DOHH2 (cell line): ENCODE measurements at regions not wholly inside any gene's neighbourhood (a gene's known extent, or its start where the extent isn't known, plus 50 kb on each side); places are given as distances from the start of the nearest gene placed in this dataset.

Experiments
- H3F3A ChIP-seq: fragments of 200-600 bp; sonication (generic), shearing (Covaris generic); 2 replicates; pipeline ENCODE4 v1.6.0; 2016; ENCODE audit warnings: antibody characterized with exemption, mild to moderate bottlenecking; ENCODE audit not compliant: control insufficient read depth, insufficient read depth
- H3K27ac ChIP-seq: fragments of 200-600 bp; sonication (generic); 2 replicates; pipeline ENCODE4 v1.5.1; 2014; ENCODE audit warnings: low read depth, mild to moderate bottlenecking, low read length, moderate library complexity
- H3K27me3 ChIP-seq: fragments of 200-600 bp; sonication (generic); 2 replicates; pipeline ENCODE4 v1.6.1; 2014; ENCODE audit warnings: mild to moderate bottlenecking, low read length, mixed read lengths; ENCODE audit not compliant: control insufficient read depth
- H3K36me3 ChIP-seq: fragments of 200-600 bp; sonication (generic); 2 replicates; pipeline ENCODE4 v1.6.1; 2014; ENCODE audit warnings: mild to moderate bottlenecking, low read length, moderate library complexity, mixed read lengths; ENCODE audit not compliant: control insufficient read depth
- H3K4me1 ChIP-seq: fragments of 200-600 bp; sonication (generic); 2 replicates; pipeline ENCODE4 v1.6.1; 2014; ENCODE audit warnings: mild to moderate bottlenecking, low read length, mixed read lengths; ENCODE audit not compliant: control insufficient read depth
- H3K4me2 ChIP-seq: fragments of 200-600 bp; sonication (generic); 2 replicates; pipeline ENCODE4 v1.6.0; 2014; ENCODE audit warnings: mild to moderate bottlenecking, low read length, moderate library complexity
- H3K4me3 ChIP-seq: fragments of 200-600 bp; sonication (generic); 2 replicates; pipeline ENCODE4 v1.5.1; 2014; ENCODE audit warnings: mild to moderate bottlenecking, low read length, mixed read lengths
- H3K79me2 ChIP-seq: fragments of 200-600 bp; sonication (generic); 2 replicates; pipeline ENCODE4 v1.6.1; 2014; ENCODE audit warnings: mild to moderate bottlenecking, low read length, mixed read lengths; ENCODE audit not compliant: control insufficient read depth
- H3K9me2 ChIP-seq: fragments of 200-600 bp; sonication (generic); replicated peaks from 2 replicates; pipeline ENCODE4 v1.6.1; 2014; ENCODE audit warnings: mild to moderate bottlenecking, low read length, mixed read lengths; ENCODE audit not compliant: control insufficient read depth
- H3K9me3 ChIP-seq: fragments of 200-600 bp; sonication (generic); 2 replicates; pipeline ENCODE4 v1.6.1; 2014; ENCODE audit warnings: antibody characterized with exemption, low read length, mixed read lengths; ENCODE audit not compliant: control insufficient read depth, insufficient read depth
- H4K20me1 ChIP-seq: fragments of 200-600 bp; sonication (generic); 2 replicates; pipeline ENCODE4 v1.6.0; 2014; ENCODE audit warnings: low read depth, mild to moderate bottlenecking, antibody characterized with exemption, low read length, moderate library complexity; ENCODE audit not compliant: control insufficient read depth, insufficient read depth
- CTCF ChIP-seq: fragments of 200-600 bp; sonication (generic); IDR thresholded peaks from one replicate; pipeline ENCODE4 v1.5.1; 2014; ENCODE audit warnings: antibody characterized with exemption, mild to moderate bottlenecking, low read depth, low read length; ENCODE audit not compliant: poor library complexity, severe bottlenecking
- EZH2phosphoT487 ChIP-seq: fragments of 200-600 bp; sonication (generic); IDR thresholded peaks from 2 replicates; pipeline ENCODE4 v1.6.1; 2017; ENCODE audit warnings: borderline replicate concordance, mild to moderate bottlenecking, antibody characterized with exemption, low read length, moderate library complexity, mixed read lengths

- no peaks in the 10 kb centered on the region for H3K79me2 ChIP-seq
- H3K4me2 ChIP-seq = no peak overlapping the region
- no peaks in the 10 kb centered on the region for H3K9me2 ChIP-seq
- no peak overlapping the region for H3K4me3 ChIP-seq
- H3K36me3 ChIP-seq = no peaks in the 10 kb centered on the region
- no peaks in the 10 kb centered on the region for H4K20me1 ChIP-seq
- no peaks in the 10 kb centered on the region for H3F3A ChIP-seq
- no peak overlapping the region for H3K27ac ChIP-seq
- no peak for TF ChIP-seq EZH2phosphoT487
- no peak for TF ChIP-seq CTCF
- H3K27me3 ChIP-seq = no peaks in the 10 kb centered on the region
- no peaks in the 10 kb centered on the region for H3K4me1 ChIP-seq
- no peaks in the 10 kb centered on the region for H3K9me3 ChIP-seq
Observed at GRCh38 chr11:32164836-32165235, 74.0 kb downstream of the RCN1 start.

GRCh38 chr11:32168924-32169323, 78.0 kb downstream of the RCN1 start:
- Histone ChIP-seq H3K27me3 (no peaks in the 10 kb centered on the region), H3K9me3 (no peaks in the 10 kb centered on the region), H3F3A (no peaks in the 10 kb centered on the region), H4K20me1 (no peaks in the 10 kb centered on the region), H3K36me3 (no peaks in the 10 kb centered on the region), H3K4me3 (no peak overlapping the region), H3K9me2 (no peaks in the 10 kb centered on the region), H3K79me2 (no peaks in the 10 kb centered on the region), H3K4me1 (no peaks in the 10 kb centered on the region), H3K4me2 (no peak overlapping the region), H3K27ac (no peak overlapping the region)
- TF ChIP-seq EZH2phosphoT487 (no peak), CTCF (no peak)

GRCh38 chr11:32171445-32171844, 80.6 kb downstream of the RCN1 start:
- Histone ChIP-seq H3K27ac (no peak overlapping the region), H3K4me3 (no peak overlapping the region), H4K20me1 (no peaks in the 10 kb centered on the region), H3K79me2 (no peaks in the 10 kb centered on the region), H3K4me1 (no peaks in the 10 kb centered on the region), H3K36me3 (no peaks in the 10 kb centered on the region), H3K27me3 (no peaks in the 10 kb centered on the region), H3K9me2 (no peaks in the 10 kb centered on the region), H3K4me2 (no peak overlapping the region), H3K9me3 (no peaks in the 10 kb centered on the region), H3F3A (no peaks in the 10 kb centered on the region)
- TF ChIP-seq CTCF (no peak), EZH2phosphoT487 (no peak)
